Hepatocyte (in vitro differentiated cells): ENCODE measurements at regions not wholly inside any gene's neighbourhood (a gene's known extent, or its start where the extent isn't known, plus 50 kb on each side); places are given as distances from the start of the nearest gene placed in this dataset.

Source experiments
- DNase-seq: peaks from one replicate; pipeline ENCODE4 v3.0.0-alpha.2; 2016; ENCODE audit warnings: low spot score
- H2AFZ ChIP-seq: fragments of 200-600 bp; sonication (generic); 2 replicates; pipeline ENCODE4 v1.6.0; 2016; ENCODE audit warnings: antibody characterized with exemption, mild to moderate bottlenecking
- H3K27ac ChIP-seq: fragments of 200-600 bp; sonication (generic); 2 replicates; pipeline ENCODE4 v1.5.1; 2016; ENCODE audit warnings: mild to moderate bottlenecking
- H3K27me3 ChIP-seq: fragments of 200-600 bp; sonication (generic); 2 replicates; pipeline ENCODE4 v1.6.1; 2016
- H3K36me3 ChIP-seq: fragments of 200-600 bp; sonication (generic); replicated peaks from 2 replicates; pipeline ENCODE4 v1.5.1; 2016; ENCODE audit warnings: low read depth; ENCODE audit not compliant: insufficient read depth
- H3K4me1 ChIP-seq: fragments of 200-600 bp; sonication (generic); 2 replicates; pipeline ENCODE4 v1.5.1; 2016; ENCODE audit warnings: mild to moderate bottlenecking, moderate library complexity; ENCODE audit not compliant: insufficient read depth
- H3K4me2 ChIP-seq: fragments of 200-600 bp; sonication (generic); 2 replicates; pipeline ENCODE4 v1.6.0; 2016
- H3K4me3 ChIP-seq: fragments of 200-600 bp; sonication (generic); 2 replicates; pipeline ENCODE4 v1.5.1; 2016; ENCODE audit warnings: mild to moderate bottlenecking
- H3K79me2 ChIP-seq: fragments of 200-600 bp; sonication (generic); 2 replicates; pipeline ENCODE4 v1.6.0; 2017; ENCODE audit warnings: mild to moderate bottlenecking
- H3K9me2 ChIP-seq: fragments of 200-600 bp; sonication (generic); replicated peaks from 2 replicates; pipeline ENCODE4 v1.6.0; 2017; ENCODE audit warnings: mild to moderate bottlenecking; ENCODE audit not compliant: insufficient read depth
- H3K9me3 ChIP-seq: fragments of 200-600 bp; sonication (generic); 2 replicates; pipeline ENCODE4 v1.5.1; 2016; ENCODE audit warnings: low read depth, mild to moderate bottlenecking
- H4K20me1 ChIP-seq: fragments of 200-600 bp; sonication (generic); 2 replicates; pipeline ENCODE4 v1.6.0; 2016; ENCODE audit warnings: mild to moderate bottlenecking; ENCODE audit not compliant: insufficient read depth, poor library complexity, severe bottlenecking
- EZH2 ChIP-seq: fragments of 200-600 bp; sonication (generic); IDR thresholded peaks from 2 replicates; pipeline ENCODE4 v1.6.1; 2016; ENCODE audit warnings: antibody characterized with exemption, mild to moderate bottlenecking, borderline replicate concordance
- EZH2phosphoT487 ChIP-seq: fragments of 200-600 bp; sonication (generic); IDR thresholded peaks from one replicate; pipeline ENCODE4 v1.6.1; 2018; ENCODE audit warnings: antibody characterized with exemption, mild to moderate bottlenecking, low read depth, moderate library complexity; ENCODE audit not compliant: unreplicated experiment, severe bottlenecking
- WGBS: methylation state at CpG from one replicate; pipeline ENCODE4 v1.1.6; 2016; ENCODE audit warnings: low lambda C conversion rate; ENCODE audit errors: missing lambda C conversion rate; 5-methylcytosine and 5-hydroxymethylcytosine counted together
- TF ChIP-seq, protein P1 (sequence below): fragments of 200-600 bp; sonication (generic); IDR thresholded peaks from 2 replicates; pipeline ENCODE4 v1.5.1; 2016; ENCODE audit warnings: antibody characterized with exemption, mild to moderate bottlenecking; ENCODE audit not compliant: poor library complexity

GRCh38 chr2:134080386-134081089 is 173.3 kb upstream of the MGAT5 start:
- Histone ChIP-seq H3K4me3 (no peak overlapping the region), H3K27me3 (no peaks in the 10 kb centered on the region), H4K20me1 (no peaks in the 10 kb centered on the region), H3K4me2 (no peak overlapping the region), H2AFZ (no peak overlapping the region), H3K9me2 (no peaks in the 10 kb centered on the region), H3K27ac (no peak overlapping the region), H3K79me2 (no peaks in the 10 kb centered on the region), H3K9me3 (no peaks in the 10 kb centered on the region), H3K4me1 (no peaks in the 10 kb centered on the region), H3K36me3 (no peaks in the 10 kb centered on the region)
- TF ChIP-seq, protein P1, sequence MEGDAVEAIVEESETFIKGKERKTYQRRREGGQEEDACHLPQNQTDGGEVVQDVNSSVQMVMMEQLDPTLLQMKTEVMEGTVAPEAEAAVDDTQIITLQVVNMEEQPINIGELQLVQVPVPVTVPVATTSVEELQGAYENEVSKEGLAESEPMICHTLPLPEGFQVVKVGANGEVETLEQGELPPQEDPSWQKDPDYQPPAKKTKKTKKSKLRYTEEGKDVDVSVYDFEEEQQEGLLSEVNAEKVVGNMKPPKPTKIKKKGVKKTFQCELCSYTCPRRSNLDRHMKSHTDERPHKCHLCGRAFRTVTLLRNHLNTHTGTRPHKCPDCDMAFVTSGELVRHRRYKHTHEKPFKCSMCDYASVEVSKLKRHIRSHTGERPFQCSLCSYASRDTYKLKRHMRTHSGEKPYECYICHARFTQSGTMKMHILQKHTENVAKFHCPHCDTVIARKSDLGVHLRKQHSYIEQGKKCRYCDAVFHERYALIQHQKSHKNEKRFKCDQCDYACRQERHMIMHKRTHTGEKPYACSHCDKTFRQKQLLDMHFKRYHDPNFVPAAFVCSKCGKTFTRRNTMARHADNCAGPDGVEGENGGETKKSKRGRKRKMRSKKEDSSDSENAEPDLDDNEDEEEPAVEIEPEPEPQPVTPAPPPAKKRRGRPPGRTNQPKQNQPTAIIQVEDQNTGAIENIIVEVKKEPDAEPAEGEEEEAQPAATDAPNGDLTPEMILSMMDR, result no peak
- TF ChIP-seq EZH2phosphoT487 (no peak), EZH2 (no peak)
- WGBS, result 78% methylated on average over 7 of the region's 7 CpGs
- no peak for DNase-seq

GRCh38 chr2:134081238-134081938 is 172.5 kb upstream of the MGAT5 start:
- no peak for TF ChIP-seq EZH2
- TF ChIP-seq, protein P1, result no peak
- no peak for TF ChIP-seq EZH2phosphoT487
- no peaks in the 10 kb centered on the region for H3K9me3 ChIP-seq
- no peaks in the 10 kb centered on the region for H3K9me2 ChIP-seq
- H3K27me3 ChIP-seq, result no peaks in the 10 kb centered on the region
- H4K20me1 ChIP-seq, result no peaks in the 10 kb centered on the region
- H3K4me3 ChIP-seq, result no peak overlapping the region
- no peaks in the 10 kb centered on the region for H3K79me2 ChIP-seq
- no peaks in the 10 kb centered on the region for H3K4me1 ChIP-seq
- H3K36me3 ChIP-seq, result no peaks in the 10 kb centered on the region
- H2AFZ ChIP-seq, result no peak overlapping the region
- 82% methylated on average over 8 of the region's 8 CpGs for WGBS
- H3K27ac ChIP-seq, result no peak overlapping the region
- no peak for DNase-seq
- H3K4me2 ChIP-seq, result no peak overlapping the region

DNA sequence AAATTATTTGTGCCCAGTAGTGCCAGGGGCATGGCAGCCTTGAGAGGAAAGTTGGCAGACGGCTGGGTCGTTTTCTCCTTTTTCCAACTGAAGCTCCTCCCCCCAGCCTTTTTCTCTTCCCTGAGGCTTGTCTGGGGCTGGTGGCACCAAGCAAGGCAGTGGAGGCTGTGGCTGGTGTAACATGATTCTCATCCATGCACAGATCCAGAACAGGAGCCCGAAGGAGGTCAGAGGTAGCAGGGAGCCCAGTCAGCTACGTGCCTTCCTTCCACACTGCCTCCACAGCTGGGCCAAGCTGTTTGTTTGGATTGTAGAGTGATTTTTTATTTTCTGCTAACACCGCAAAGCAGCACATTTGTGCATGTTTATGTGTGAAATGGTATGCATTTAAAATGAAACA is 170.3 kb upstream of the MGAT5 start:
- Histone ChIP-seq H3K4me1 (peaks cover 4% of the 10 kb centered on the region), H3K9me2 (no peaks in the 10 kb centered on the region), H2AFZ (no peak overlapping the region), H3K79me2 (no peaks in the 10 kb centered on the region), H3K36me3 (no peaks in the 10 kb centered on the region), H3K4me3 (no peak overlapping the region), H4K20me1 (no peaks in the 10 kb centered on the region), H3K27me3 (no peaks in the 10 kb centered on the region), H3K27ac (no peak overlapping the region), H3K9me3 (no peaks in the 10 kb centered on the region), H3K4me2 (no peak overlapping the region)
- WGBS, result 73% methylated on average over 5 of the region's 5 CpGs
- TF ChIP-seq EZH2, result no peak
- TF ChIP-seq EZH2phosphoT487, result no peak
- TF ChIP-seq, protein P1, result no peak
- no peak for DNase-seq
